H1 (cell line): ENCODE measurements at regions not wholly inside any gene's neighbourhood (a gene's known extent, or its start where the extent isn't known, plus 50 kb on each side); places are given as distances from the start of the nearest gene placed in this dataset.

Experiments used
- CTCF ChIA-PET: fragments of 300-600 bp; sonication (Branson Sonifier 250); formaldehyde crosslinking; loops from one replicate; lab custom pipeline; 2021; ENCODE audit not compliant: partially characterized antibody; lab: Charles Lee
- POLR2A ChIA-PET: fragments of 300-600 bp; sonication (Branson Sonifier 250); formaldehyde crosslinking; loops from one replicate; lab custom pipeline; 2021; ENCODE audit warnings: inconsistent platforms; ENCODE audit not compliant: partially characterized antibody; lab: Charles Lee
- DNase-seq, 2 experiments: peaks; one replicate each; pipeline versions ENCODE4 v3.0.0 to v3.0.0-alpha.2; 2010 to 2022; ENCODE audit warnings: low spot score in 2 of 2, low read depth in 1 of 2, mixed read lengths in 1 of 2
- FAIRE-seq: peaks from 2 replicates; lab custom pipeline; 2011; peaks lifted over from hg19 to GRCh38; lab: Jason Lieb, UNC
- H2AFZ ChIP-seq: 2 replicates; pipeline ENCODE4 v1.8.1; 2012; ENCODE audit warnings: low read length, inconsistent platforms
- H2AK5ac ChIP-seq: 2 replicates; pipeline ENCODE4 v1.6.1; 2013; ENCODE audit warnings: low read depth, low read length
- H2BK120ac ChIP-seq: replicated peaks from 2 replicates; pipeline ENCODE3; 2013; ENCODE audit warnings: low read depth, low read length, inconsistent platforms
- H2BK12ac ChIP-seq: 2 replicates; pipeline ENCODE4 v1.6.1; 2013; ENCODE audit warnings: low read depth, low read length
- H2BK15ac ChIP-seq: 2 replicates; pipeline ENCODE4 v1.6.1; 2013; ENCODE audit warnings: low read length
- H2BK20ac ChIP-seq: 2 replicates; pipeline ENCODE4 v1.6.1; 2013; ENCODE audit warnings: low read length
- H2BK5ac ChIP-seq: 2 replicates; pipeline ENCODE4 v1.6.1; 2013; ENCODE audit warnings: low read depth, low read length
- H3K14ac ChIP-seq: 2 replicates; pipeline ENCODE4 v1.6.1; 2013; ENCODE audit warnings: inconsistent platforms; ENCODE audit not compliant: insufficient read length
- H3K18ac ChIP-seq: 2 replicates; pipeline ENCODE4 v1.6.1; 2013; ENCODE audit warnings: low read length; ENCODE audit errors: extremely low read depth
- H3K23ac ChIP-seq: 2 replicates; pipeline ENCODE4 v1.6.1; 2013; ENCODE audit warnings: inconsistent platforms; ENCODE audit not compliant: insufficient read length
- H3K23me2 ChIP-seq: 2 replicates; pipeline ENCODE4 v1.6.1; 2013; ENCODE audit warnings: low read depth, low read length
- H3K27ac ChIP-seq: 2 replicates; pipeline ENCODE4 v1.6.1; 2011; ENCODE audit warnings: low read depth, low read length, inconsistent platforms
- H3K27me3 ChIP-seq, 4 experiments: replicated peaks in 1 of 4; 1 replicate in 1 of 4; 2 replicates in 3 of 4; pipeline versions ENCODE4 v1.6.1 to v1.8.1; 2011 to 2013; ENCODE audit warnings: low read length in 3 of 4, mild to moderate bottlenecking in 3 of 4, inconsistent platforms in 2 of 4, mixed read lengths in 2 of 4, moderate library complexity in 1 of 4; ENCODE audit not compliant: control insufficient read depth in 3 of 4, insufficient read depth in 3 of 4; ENCODE audit errors: extremely low read depth in 1 of 4
- H3K36me3 ChIP-seq, 4 experiments: 2 replicates each; pipeline versions ENCODE4 v1.6.1 to v1.8.1; 2011 to 2013; ENCODE audit warnings: mild to moderate bottlenecking in 4 of 4, low read length in 3 of 4, moderate library complexity in 2 of 4, control low read depth in 1 of 4, inconsistent platforms in 1 of 4; ENCODE audit not compliant: insufficient read depth in 4 of 4, control insufficient read depth in 2 of 4
- H3K4ac ChIP-seq: replicated peaks from 2 replicates; pipeline ENCODE3; 2013; ENCODE audit warnings: low read length, low read depth, mixed read lengths, inconsistent platforms; ENCODE audit not compliant: insufficient read length
- H3K4me1 ChIP-seq, 4 experiments: replicated peaks in 1 of 4; 1 replicate in 1 of 4; 2 replicates in 3 of 4; pipeline versions ENCODE4 v1.6.1 to v1.8.1; 2011 to 2013; ENCODE audit warnings: low read length in 3 of 4, inconsistent platforms in 2 of 4, mixed read lengths in 1 of 4; ENCODE audit not compliant: insufficient read depth in 4 of 4, control insufficient read depth in 3 of 4
- H3K4me2 ChIP-seq, 2 experiments: 2 replicates each; pipeline versions ENCODE4 v1.6.1 to v1.8.1; 2011 to 2013; ENCODE audit warnings: low read depth in 2 of 2, low read length in 2 of 2, control low read depth in 1 of 2, inconsistent platforms in 1 of 2, mild to moderate bottlenecking in 1 of 2; ENCODE audit not compliant: insufficient read depth in 1 of 2
- H3K4me3 ChIP-seq, 4 experiments: fragments of 200-600, 300-600 bp in 1 of 4; sonication (generic), shearing (Covaris generic), sonication (Bioruptor Twin) in 1 of 4; 2 replicates each; pipeline versions ENCODE4 v1.5.1 to v1.8.1; 2011 to 2016; ENCODE audit warnings: low read length in 4 of 4, low read depth in 3 of 4, control low read depth in 2 of 4, inconsistent platforms in 2 of 4, mild to moderate bottlenecking in 2 of 4, mixed read lengths in 1 of 4, moderate library complexity in 1 of 4; ENCODE audit not compliant: insufficient read depth in 2 of 4; ENCODE audit errors: extremely low read depth in 1 of 4
- H3K56ac ChIP-seq: replicated peaks from 2 replicates; pipeline ENCODE3; 2013; ENCODE audit warnings: low read depth, mild to moderate bottlenecking, mixed read lengths, low read length, inconsistent platforms; ENCODE audit not compliant: insufficient read length
- H3K79me1 ChIP-seq: 2 replicates; pipeline ENCODE4 v1.6.1; 2013; ENCODE audit warnings: low read depth, low read length, control low read depth
- H3K79me2 ChIP-seq, 2 experiments: 2 replicates each; pipeline versions ENCODE4 v1.6.1 to v1.8.1; 2012 to 2013; ENCODE audit warnings: low read length in 2 of 2, mild to moderate bottlenecking in 2 of 2, inconsistent platforms in 1 of 2; ENCODE audit not compliant: insufficient read depth in 2 of 2, control insufficient read depth in 1 of 2
- H3K9ac ChIP-seq, 4 experiments: replicated peaks in 1 of 4; 1 replicate in 1 of 4; 2 replicates in 3 of 4; pipeline versions ENCODE4 v1.6.1 to v1.8.1; 2011 to 2013; ENCODE audit warnings: low read depth in 3 of 4, low read length in 3 of 4, control low read depth in 2 of 4, mild to moderate bottlenecking in 2 of 4, moderate library complexity in 2 of 4, inconsistent platforms in 1 of 4; ENCODE audit errors: extremely low read depth in 1 of 4
- H3K9me3 ChIP-seq, 2 experiments: 2 replicates each; pipeline versions ENCODE4 v1.6.1 to v1.8.1; 2012 to 2013; ENCODE audit warnings: mild to moderate bottlenecking in 2 of 2, moderate library complexity in 2 of 2, control low read depth in 1 of 2, inconsistent platforms in 1 of 2, low read depth in 1 of 2, low read length in 1 of 2, mixed read lengths in 1 of 2; ENCODE audit not compliant: insufficient read depth in 2 of 2
- H4K20me1 ChIP-seq, 2 experiments: replicated peaks in 1 of 2; 2 replicates each; pipeline versions ENCODE3 to v1.8.1; 2011 to 2013; ENCODE audit warnings: inconsistent platforms in 2 of 2, low read length in 2 of 2, mild to moderate bottlenecking in 1 of 2; ENCODE audit not compliant: insufficient read depth in 2 of 2, control insufficient read depth in 1 of 2
- H4K5ac ChIP-seq: 2 replicates; pipeline ENCODE4 v1.6.1; 2013; ENCODE audit warnings: low read length, low read depth, mixed read lengths, inconsistent platforms; ENCODE audit not compliant: insufficient read length
- H4K8ac ChIP-seq: 2 replicates; pipeline ENCODE4 v1.8.0; 2013; ENCODE audit warnings: mild to moderate bottlenecking, moderate library complexity, low read length, inconsistent platforms; ENCODE audit not compliant: insufficient read depth; ENCODE audit errors: extremely low read depth
- H4K91ac ChIP-seq: replicated peaks from 2 replicates; pipeline ENCODE3; 2013; ENCODE audit warnings: low read length, mixed read lengths, inconsistent platforms; ENCODE audit not compliant: insufficient read length
- BCL11A ChIP-seq, 2 experiments: IDR thresholded peaks; one replicate each; pipeline ENCODE4 v1.6.1; 2011; ENCODE audit warnings: low read depth in 2 of 2, low read length in 2 of 2, mild to moderate bottlenecking in 2 of 2
- CHD1 ChIP-seq: IDR thresholded peaks from 2 replicates; pipeline ENCODE4 v1.6.1; 2012; ENCODE audit warnings: low read depth, low read length, improper control_type of control experiment
- KDM4A ChIP-seq: IDR thresholded peaks from one replicate; pipeline ENCODE4 v1.7.1; 2012; ENCODE audit warnings: low read depth, mild to moderate bottlenecking, moderate library complexity, low read length, inconsistent platforms; ENCODE audit not compliant: severe bottlenecking
- SP1 ChIP-seq: IDR thresholded peaks from 2 replicates; pipeline ENCODE4 v1.6.1; 2011; ENCODE audit warnings: low read depth, low read length
- SP4 ChIP-seq: IDR thresholded peaks from 2 replicates; pipeline ENCODE4 v1.6.1; 2012; ENCODE audit warnings: low read length, inconsistent platforms
- WGBS, 2 experiments: shearing (Covaris generic) in 1 of 2; methylation state at CpG; one replicate each; pipeline versions ENCODE4 v1.1.6 to v1.1.7; 2013 to 2015; ENCODE audit warnings: low lambda C conversion rate in 2 of 2, mixed read lengths in 2 of 2, inconsistent platforms in 1 of 2, low coverage in 1 of 2, missing lambda C conversion rate in 1 of 2; ENCODE audit not compliant: insufficient replicate concordance in 2 of 2, insufficient coverage in 1 of 2, insufficient read length in 1 of 2; ENCODE audit errors: extremely low coverage in 1 of 2, missing lambda C conversion rate in 1 of 2; 5-methylcytosine and 5-hydroxymethylcytosine counted together

- H3K4me3 ChIP-seq, result no peak overlapping the region
- no peak overlapping the region for H4K91ac ChIP-seq
- no peaks in the 10 kb centered on the region for H3K4me1 ChIP-seq
- H2BK20ac ChIP-seq, result no peak overlapping the region
- H3K14ac ChIP-seq, result no peak overlapping the region
- no peaks in the 10 kb centered on the region for H4K20me1 ChIP-seq
- no peaks in the 10 kb centered on the region for H3K79me1 ChIP-seq
- no peak for FAIRE-seq
- no peak overlapping the region for H2BK12ac ChIP-seq
- H2BK5ac ChIP-seq, result no peak overlapping the region
- no peak overlapping the region for H2AFZ ChIP-seq
- H3K23me2 ChIP-seq, result no peaks in the 10 kb centered on the region
- H2AK5ac ChIP-seq, result no peak overlapping the region
- no peak overlapping the region for H3K27ac ChIP-seq
- no peak overlapping the region for H3K56ac ChIP-seq
- ChIA-PET POLR2A (no interaction called here), CTCF (interaction anchor here (0.7 to 1.1 kb wide), 2 partner anchors 16 to 28 kb away, joined by 3 read pairs; no protein-coding TSS in a partner anchor)
- no peak overlapping the region for H4K5ac ChIP-seq
- no peak overlapping the region for H3K18ac ChIP-seq
- DNase-seq, result no peak
- H3K79me2 ChIP-seq, result no peaks in the 10 kb centered on the region
- H2BK15ac ChIP-seq, result no peak overlapping the region
- WGBS, 2 experiments, result 83% methylated on average over 3 of the region's 3 CpGs; no CpG with 5 or more reads in 1 of the 2 experiments
- H3K9ac ChIP-seq, result no peak overlapping the region
- no peaks in the 10 kb centered on the region for H3K27me3 ChIP-seq
- no peak overlapping the region for H3K4ac ChIP-seq
- H3K23ac ChIP-seq, result no peak overlapping the region
- no peaks in the 10 kb centered on the region for H3K36me3 ChIP-seq
- H3K9me3 ChIP-seq, result no peaks in the 10 kb centered on the region
- H2BK120ac ChIP-seq, result no peak overlapping the region
- no peak overlapping the region for H3K4me2 ChIP-seq
- no peak overlapping the region for H4K8ac ChIP-seq
- no peak for TF ChIP-seq KDM4A
- no peak for TF ChIP-seq BCL11A (IDR thresholded peaks at IDR 0.05; ENCODE audit: low read depth in 2 of 2, low read length in 2 of 2)
- TF ChIP-seq SP1, result no peak
- no peak for TF ChIP-seq CHD1
- no peak for TF ChIP-seq SP4
Observed at GRCh38 chr5:164885179-164885578, 1379.8 kb downstream of the MAT2B start.
